CD4-positive, alpha-beta T cell treated with Interleukin-21 for 1 hour (primary cell): ENCODE measurements at regions not wholly inside any gene's neighbourhood (a gene's known extent, or its start where the extent isn't known, plus 50 kb on each side); places are given as distances from the start of the nearest gene placed in this dataset.
"Not testable (repeated sequence)": the region's sequence is repeated elsewhere in the genome, so short reads cannot be mapped to it uniquely, and the experiment has no call there.

ENCODE experiments used
- DNase-seq: peaks from one replicate; pipeline ENCODE4 v3.0.0-alpha.2; 2020

- no peak for DNase-seq
Measured at GRCh38 chr6:37078814-37079213, 73.4 kb downstream of the FGD2 start.

DNA sequence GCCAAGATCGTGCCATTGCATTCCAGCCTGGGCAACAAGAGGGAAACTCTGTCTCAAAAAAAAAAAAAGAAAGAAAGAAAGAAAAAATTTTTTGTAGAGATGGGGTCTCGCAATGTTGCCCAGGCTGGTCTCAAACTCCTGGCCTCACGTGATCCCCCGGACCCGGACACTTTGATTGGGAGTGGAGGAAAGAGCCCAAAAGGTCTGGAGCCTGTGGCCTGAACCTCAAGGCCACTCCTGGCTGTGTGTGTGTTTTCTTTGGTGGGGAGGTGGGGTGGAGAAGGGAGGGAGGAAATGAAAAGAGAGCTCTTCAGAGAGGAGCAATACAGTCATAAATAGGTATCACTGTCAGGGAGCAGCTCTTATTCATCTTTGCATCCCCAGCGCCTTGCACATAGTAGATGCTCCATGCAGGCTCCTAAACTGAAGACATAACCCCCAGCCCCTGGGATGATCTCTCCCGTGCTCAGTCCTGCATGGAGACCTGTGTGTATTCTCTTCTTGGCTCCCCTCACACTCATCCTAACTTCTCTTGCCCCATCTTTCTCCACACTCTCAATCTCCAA, 75.7 kb downstream of the FGD2 start:
- DNase-seq = no peak

DNA sequence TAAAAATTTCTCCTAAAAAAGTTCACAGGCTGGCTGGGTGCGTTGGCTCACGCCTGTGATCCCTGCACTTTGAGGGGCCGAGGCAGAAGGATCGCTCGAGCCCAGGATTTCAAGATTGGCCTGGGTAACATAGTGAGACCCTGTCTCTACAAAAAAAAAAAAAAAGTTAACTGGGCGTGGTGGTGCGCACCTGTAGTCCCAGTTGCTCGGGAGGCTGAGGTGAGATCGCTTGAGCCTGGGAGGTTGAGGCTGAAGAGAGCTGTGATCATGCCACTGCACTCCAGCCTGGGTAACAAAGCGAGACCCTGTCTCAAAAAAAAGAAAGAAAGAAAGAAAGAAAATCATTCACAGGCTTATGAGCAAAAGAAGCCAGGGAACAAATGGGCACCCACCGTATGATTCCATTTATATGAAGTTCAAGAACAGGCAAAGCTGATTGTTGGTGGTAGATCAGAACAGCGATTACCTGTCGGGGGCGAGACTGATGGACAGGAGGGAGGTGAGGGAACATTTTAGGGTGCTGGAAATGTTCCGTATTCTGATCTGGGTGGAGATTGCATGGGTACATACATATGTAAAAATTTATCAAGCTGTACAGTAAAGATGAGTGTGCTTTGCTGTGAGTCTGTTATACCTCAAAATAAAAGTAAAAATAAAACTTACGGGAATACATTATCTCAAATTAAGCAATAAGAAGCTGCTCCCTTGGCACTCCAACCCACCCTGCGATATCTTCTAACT, 77.1 kb downstream of the FGD2 start:
- no peak for DNase-seq

- no peak for DNase-seq
Measured at GRCh38 chr6:37083243-37084138, 78.0 kb downstream of the FGD2 start.

- DNase-seq = not testable (repeated sequence)
Measured at GRCh38 chr6:37084665-37085064, 79.2 kb downstream of the FGD2 start.

DNA sequence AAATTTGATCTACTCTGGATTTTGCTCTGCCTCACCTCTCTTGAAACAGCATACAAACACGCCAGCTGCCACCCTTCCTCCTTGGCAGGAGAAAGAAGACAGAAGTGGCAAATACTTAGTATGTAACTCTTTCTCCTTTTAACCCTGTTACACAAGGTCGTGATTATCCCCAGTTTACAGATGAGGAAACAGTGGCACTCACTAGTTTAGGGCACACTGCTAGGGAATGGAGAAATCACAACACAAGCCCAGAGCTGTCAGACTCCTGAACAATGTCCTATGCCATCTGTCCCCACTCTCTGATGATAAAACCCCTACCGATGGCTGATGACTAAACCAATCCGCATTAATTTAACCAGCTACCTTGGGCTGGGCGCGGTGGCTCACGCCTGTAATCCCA, 79.7 kb downstream of the FGD2 start:
- DNase-seq = no peak

DNA sequence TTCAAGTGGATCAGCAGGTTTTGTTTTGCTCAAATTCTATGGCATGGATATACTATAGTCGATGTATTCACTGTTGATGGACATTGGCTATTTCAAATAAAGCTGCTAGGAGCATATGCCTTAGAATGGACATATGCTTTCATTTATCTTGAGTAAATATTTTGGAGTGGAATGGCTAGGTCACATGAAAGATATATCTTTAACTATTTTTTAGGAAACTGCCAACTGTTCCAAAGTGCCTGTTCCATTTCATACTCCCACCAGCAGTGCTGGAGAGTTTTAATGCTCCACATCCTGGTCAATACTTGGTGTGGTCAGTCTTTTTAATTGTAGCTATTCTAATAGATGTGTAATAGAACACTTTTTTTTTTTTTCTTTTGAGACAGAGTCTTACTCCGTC, 81.1 kb upstream of the PIM1 start:
- no peak for DNase-seq

- DNase-seq = no peak
Measured at GRCh38 chr6:37089783-37090182, 80.2 kb upstream of the PIM1 start.

DNA sequence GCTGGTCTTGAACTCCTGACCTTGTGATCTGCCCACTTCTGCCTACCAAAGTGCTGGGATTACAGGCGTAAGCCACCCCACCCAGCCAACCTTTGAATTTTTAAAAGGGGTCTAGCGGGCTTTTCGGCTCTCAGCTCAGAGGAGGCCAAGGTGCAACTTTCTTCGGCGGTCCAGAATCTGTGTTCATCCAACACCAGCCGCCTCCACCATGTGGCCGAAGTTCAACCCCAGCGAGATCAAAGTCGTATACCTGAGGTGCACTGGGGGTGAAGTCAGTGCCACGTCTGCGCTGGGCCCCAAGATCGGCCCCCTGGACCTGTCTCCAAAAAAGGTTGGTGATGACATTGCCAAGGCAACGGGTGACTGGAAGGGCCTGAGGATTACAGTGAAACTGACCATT, 78.8 kb upstream of the PIM1 start:
- not testable (repeated sequence) for DNase-seq

DNA sequence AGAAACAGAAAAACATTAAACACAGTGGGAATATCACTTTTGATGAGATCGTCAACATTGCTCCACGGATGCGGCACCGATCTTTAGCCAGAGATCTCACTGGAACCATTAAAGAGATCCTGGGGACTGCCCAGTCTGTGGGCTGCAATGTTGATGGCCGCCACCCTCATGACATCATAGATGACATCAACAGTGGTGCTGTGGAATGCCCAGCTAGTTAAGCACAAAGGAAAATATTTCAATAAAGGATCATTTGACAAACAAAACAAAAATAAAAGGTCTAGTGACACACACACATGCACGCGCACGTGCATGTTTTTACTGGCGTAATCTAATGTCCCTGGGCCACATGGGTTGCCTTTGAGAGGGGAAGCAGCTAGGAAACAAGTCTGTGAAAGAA, 78.4 kb upstream of the PIM1 start:
- not testable (repeated sequence) for DNase-seq

DNA sequence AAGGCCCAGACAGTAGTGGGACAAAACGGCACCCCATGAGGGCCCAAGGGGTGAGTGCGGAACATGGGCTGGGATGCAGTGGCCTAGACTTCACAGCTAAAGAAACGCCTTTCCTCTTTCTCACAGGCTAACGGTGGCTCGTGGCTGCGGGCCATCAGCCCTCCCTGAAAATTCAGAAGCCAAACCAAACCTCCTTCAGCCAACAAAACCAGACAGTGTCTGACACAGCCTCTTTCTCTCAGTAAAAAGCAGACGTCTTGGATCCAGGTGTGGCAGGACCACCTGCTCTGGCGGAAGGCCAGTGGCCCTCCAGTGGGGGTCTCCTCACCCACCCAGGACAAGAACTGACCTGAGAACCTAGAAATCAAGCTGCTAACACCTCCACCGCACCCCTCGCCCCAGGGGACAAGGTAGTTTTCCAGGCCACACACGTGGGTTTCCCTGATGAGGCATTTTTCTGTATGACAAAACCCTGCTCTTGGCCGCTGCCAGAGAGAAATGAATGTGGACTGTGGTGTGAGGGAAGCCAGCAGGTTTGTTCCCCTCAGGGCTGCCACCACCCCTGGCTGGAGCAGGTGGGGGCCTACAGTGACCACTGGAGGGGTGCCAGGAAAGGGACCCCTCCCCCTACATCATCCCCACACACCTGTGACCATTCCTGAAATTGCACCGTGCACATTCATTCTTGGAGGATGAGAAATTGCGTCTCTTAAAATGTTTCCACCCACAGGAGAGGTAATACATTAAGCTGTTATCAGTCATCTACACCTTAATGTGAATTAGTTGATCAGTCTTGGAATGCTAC, 76.8 kb upstream of the PIM1 start:
- DNase-seq = no peak

DNA sequence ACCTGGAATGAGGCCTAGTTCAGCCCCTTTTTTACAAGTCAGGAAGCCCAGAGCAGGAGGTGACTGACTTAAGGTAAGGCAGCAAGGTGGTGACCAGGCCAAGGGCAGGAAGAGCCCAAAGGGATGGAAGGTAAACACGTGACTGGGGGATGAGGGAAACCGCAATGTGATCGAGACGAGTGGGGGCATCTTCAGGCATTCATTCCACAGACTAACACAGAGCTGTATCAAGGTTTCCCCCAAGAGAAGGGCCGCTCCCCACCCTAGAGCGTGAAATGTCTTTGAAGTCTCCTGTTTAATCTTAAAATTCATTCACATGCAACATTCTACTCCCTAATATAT, 76.3 kb upstream of the PIM1 start:
- DNase-seq = no peak

GRCh38 chr6:37095997-37096396, 74.0 kb upstream of the PIM1 start:
- DNase-seq = no peak

GRCh38 chr6:37097335-37097734, 72.6 kb upstream of the PIM1 start:
- DNase-seq = no peak

- no peak for DNase-seq
Measured at GRCh38 chr6:37099442-37099841, 70.5 kb upstream of the PIM1 start.

DNA sequence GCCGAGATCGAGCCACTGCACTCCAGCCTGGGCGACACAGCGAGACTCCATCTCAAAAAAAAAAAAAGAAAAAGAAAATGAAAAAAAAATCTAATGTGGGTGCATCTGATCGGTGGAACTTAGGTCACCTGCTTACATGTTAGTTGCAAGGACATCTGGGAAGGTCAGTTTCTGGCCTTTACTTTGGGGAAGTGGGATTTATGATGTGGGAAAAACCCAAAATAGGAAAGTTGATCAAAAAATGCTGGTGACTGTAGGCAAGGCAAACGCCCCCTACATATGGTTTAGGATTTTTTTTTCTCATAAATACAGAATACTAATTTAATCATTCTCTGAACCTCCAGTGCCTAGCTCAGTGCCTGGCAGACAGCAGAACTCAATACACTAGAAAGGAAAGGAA, 69.2 kb upstream of the PIM1 start:
- DNase-seq = no peak

- no peak for DNase-seq
Measured at GRCh38 chr6:37101991-37102298, 68.0 kb upstream of the PIM1 start.

- peak; percentile 87 for DNase-seq
Measured at GRCh38 chr6:37102299-37103168, 67.4 kb upstream of the PIM1 start.

GRCh38 chr6:37103169-37104039, 66.5 kb upstream of the PIM1 start:
- peak; percentile 11 for DNase-seq

DNA sequence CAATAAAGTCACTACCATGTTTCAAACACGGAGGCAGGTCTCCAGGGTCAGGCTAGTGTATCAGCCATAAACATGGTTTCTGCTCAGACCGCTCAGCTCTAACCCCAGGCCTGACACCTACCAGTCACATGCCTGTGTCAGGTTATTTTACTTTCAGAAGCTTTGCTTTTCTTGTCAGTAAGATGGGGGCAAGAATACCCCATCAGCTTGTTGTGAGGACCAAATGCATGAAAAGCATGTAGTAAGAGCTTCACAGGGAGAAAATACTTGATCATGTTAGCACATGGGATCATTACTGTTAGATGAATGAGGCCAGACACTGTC, 65.2 kb upstream of the PIM1 start:
- DNase-seq = no peak
